Mesendoderm (in vitro differentiated cells): ENCODE measurements at regions not wholly inside any gene's neighbourhood (a gene's known extent, or its start where the extent isn't known, plus 50 kb on each side); places are given as distances from the start of the nearest gene placed in this dataset.

Source experiments
- DNase-seq: peaks from one replicate; pipeline ENCODE4 v3.0.0; 2013
- H2AK5ac ChIP-seq: 2 replicates; pipeline ENCODE4 v1.6.1; 2013; ENCODE audit warnings: low read length, inconsistent platforms
- H2BK120ac ChIP-seq: 2 replicates; pipeline ENCODE4 v1.6.1; 2013; ENCODE audit warnings: low read depth, mild to moderate bottlenecking, low read length, moderate library complexity, mixed read lengths
- H2BK15ac ChIP-seq: replicated peaks from 2 replicates; pipeline ENCODE4 v1.6.1; 2013; ENCODE audit warnings: low read depth, mild to moderate bottlenecking, moderate library complexity
- H2BK5ac ChIP-seq: 2 replicates; pipeline ENCODE4 v1.6.1; 2013; ENCODE audit warnings: low read length, inconsistent platforms
- H3K18ac ChIP-seq: 2 replicates; pipeline ENCODE4 v1.6.1; 2013; ENCODE audit warnings: mild to moderate bottlenecking, low read length, mixed read lengths
- H3K23ac ChIP-seq: one replicate; pipeline ENCODE4 v1.6.1; 2013; ENCODE audit warnings: low read length
- H3K27ac ChIP-seq: 2 replicates; pipeline ENCODE4 v1.5.1; 2013; ENCODE audit warnings: low read depth, mild to moderate bottlenecking, inconsistent platforms, low read length, moderate library complexity
- H3K27me3 ChIP-seq: 2 replicates; pipeline ENCODE4 v1.6.1; 2013; ENCODE audit warnings: low read length, control low read depth, mild to moderate bottlenecking, inconsistent platforms; ENCODE audit not compliant: insufficient read depth, poor library complexity
- H3K36me3 ChIP-seq: 2 replicates; pipeline ENCODE4 v1.6.1; 2013; ENCODE audit warnings: low read length, inconsistent platforms; ENCODE audit not compliant: control insufficient read depth, insufficient read depth
- H3K4ac ChIP-seq: one replicate; pipeline ENCODE4 v1.6.1; 2013; ENCODE audit warnings: low read depth, mild to moderate bottlenecking, low read length, moderate library complexity
- H3K4me1 ChIP-seq: 2 replicates; pipeline ENCODE4 v1.6.1; 2013; ENCODE audit warnings: low read depth, low read length, inconsistent platforms; ENCODE audit not compliant: control insufficient read depth
- H3K4me2 ChIP-seq: 2 replicates; pipeline ENCODE4 v1.6.1; 2013; ENCODE audit warnings: low read length
- H3K4me3 ChIP-seq: 2 replicates; pipeline ENCODE4 v1.5.1; 2013; ENCODE audit warnings: mild to moderate bottlenecking, low read length
- H3K56ac ChIP-seq: one replicate; pipeline ENCODE4 v1.6.1; 2013; ENCODE audit warnings: low read length
- H3K79me1 ChIP-seq: 2 replicates; pipeline ENCODE4 v1.6.1; 2013; ENCODE audit warnings: low read length, inconsistent platforms
- H3K79me2 ChIP-seq: 2 replicates; pipeline ENCODE4 v1.6.1; 2013; ENCODE audit warnings: mild to moderate bottlenecking, low read length; ENCODE audit not compliant: control insufficient read depth, insufficient read depth
- H3K9ac ChIP-seq: 2 replicates; pipeline ENCODE4 v1.6.1; 2013; ENCODE audit warnings: low read length, inconsistent platforms
- H4K5ac ChIP-seq: one replicate; pipeline ENCODE4 v1.6.1; 2013; ENCODE audit warnings: low read length
- H4K8ac ChIP-seq: one replicate; pipeline ENCODE4 v1.6.1; 2013; ENCODE audit warnings: low read depth, mild to moderate bottlenecking, control low read depth, low read length, moderate library complexity
- WGBS: extraction: QIAGEN DNeasy Blood & Tissue Kit; methylation state at CpG from one replicate; pipeline ENCODE4 v1.1.7; 2013; ENCODE audit warnings: low lambda C conversion rate, missing lambda C conversion rate; ENCODE audit not compliant: insufficient coverage; ENCODE audit errors: extremely low coverage; 5-methylcytosine and 5-hydroxymethylcytosine counted together

- no peaks in the 10 kb centered on the region for H3K79me1 ChIP-seq
- H3K4ac ChIP-seq, result no peak overlapping the region
- DNase-seq, result no peak
- H3K23ac ChIP-seq, result no peak overlapping the region
- WGBS, result no CpG with 5 or more reads among the region's 1 CpG
- H3K27ac ChIP-seq, result no peak overlapping the region
- H2BK15ac ChIP-seq, result no peak overlapping the region
- H2BK5ac ChIP-seq, result no peak overlapping the region
- H2BK120ac ChIP-seq, result no peak overlapping the region
- no peak overlapping the region for H4K8ac ChIP-seq
- no peak overlapping the region for H2AK5ac ChIP-seq
- H3K36me3 ChIP-seq, result no peaks in the 10 kb centered on the region
- no peaks in the 10 kb centered on the region for H3K4me1 ChIP-seq
- H3K27me3 ChIP-seq, result no peaks in the 10 kb centered on the region
- no peak overlapping the region for H4K5ac ChIP-seq
- H3K18ac ChIP-seq, result no peak overlapping the region
- no peak overlapping the region for H3K9ac ChIP-seq
- H3K4me3 ChIP-seq, result no peak overlapping the region
- H3K79me2 ChIP-seq, result no peaks in the 10 kb centered on the region
- no peak overlapping the region for H3K56ac ChIP-seq
- no peak overlapping the region for H3K4me2 ChIP-seq
Measured at GRCh38 chr13:27673911-27674310, 52.2 kb downstream of the POLR1D start.

- H3K36me3 ChIP-seq, result no peaks in the 10 kb centered on the region
- H3K23ac ChIP-seq, result no peak overlapping the region
- no peaks in the 10 kb centered on the region for H3K4me1 ChIP-seq
- H2BK15ac ChIP-seq, result no peak overlapping the region
- H3K4me3 ChIP-seq, result no peak overlapping the region
- no peaks in the 10 kb centered on the region for H3K79me2 ChIP-seq
- H4K5ac ChIP-seq, result no peak overlapping the region
- no peak overlapping the region for H2BK5ac ChIP-seq
- no CpG with 5 or more reads among the region's 6 CpGs for WGBS
- H3K27me3 ChIP-seq, result no peaks in the 10 kb centered on the region
- H3K56ac ChIP-seq, result no peak overlapping the region
- no peak for DNase-seq
- no peak overlapping the region for H3K4ac ChIP-seq
- no peak overlapping the region for H3K27ac ChIP-seq
- H2BK120ac ChIP-seq, result no peak overlapping the region
- no peak overlapping the region for H3K4me2 ChIP-seq
- no peak overlapping the region for H3K9ac ChIP-seq
- no peak overlapping the region for H4K8ac ChIP-seq
- H3K18ac ChIP-seq, result no peak overlapping the region
- no peaks in the 10 kb centered on the region for H3K79me1 ChIP-seq
- no peak overlapping the region for H2AK5ac ChIP-seq
Measured at GRCh38 chr13:27678306-27679040, 56.8 kb downstream of the POLR1D start.

- no peaks in the 10 kb centered on the region for H3K79me1 ChIP-seq
- H3K56ac ChIP-seq, result no peak overlapping the region
Measured at GRCh38 chr13:27679396-27679795, 57.7 kb downstream of the POLR1D start.

GRCh38 chr13:27679896-27680295 lies 58.2 kb downstream of the POLR1D start:
- H2BK5ac ChIP-seq, result no peak overlapping the region
- H3K4me3 ChIP-seq, result no peak overlapping the region
- no peak for DNase-seq
- H3K79me2 ChIP-seq, result no peaks in the 10 kb centered on the region
- H2BK15ac ChIP-seq, result no peak overlapping the region
- WGBS, result no CpG with 5 or more reads among the region's 5 CpGs
- no peak overlapping the region for H3K4me2 ChIP-seq
- no peak overlapping the region for H3K23ac ChIP-seq
- no peak overlapping the region for H3K56ac ChIP-seq
- no peak overlapping the region for H3K9ac ChIP-seq
- H4K8ac ChIP-seq, result no peak overlapping the region
- H3K4ac ChIP-seq, result no peak overlapping the region
- H3K18ac ChIP-seq, result no peak overlapping the region
- H3K27me3 ChIP-seq, result no peaks in the 10 kb centered on the region
- no peaks in the 10 kb centered on the region for H3K36me3 ChIP-seq
- H3K4me1 ChIP-seq, result no peaks in the 10 kb centered on the region
- H3K79me1 ChIP-seq, result no peaks in the 10 kb centered on the region
- H3K27ac ChIP-seq, result no peak overlapping the region
- no peak overlapping the region for H4K5ac ChIP-seq
- no peak overlapping the region for H2AK5ac ChIP-seq
- no peak overlapping the region for H2BK120ac ChIP-seq

More at GRCh38 chr13:27679396-27679795, 57.7 kb downstream of the POLR1D start:
- Histone ChIP-seq H3K4me3 (no peak overlapping the region), H2BK120ac (no peak overlapping the region), H3K18ac (no peak overlapping the region), H3K4ac (no peak overlapping the region), H4K8ac (no peak overlapping the region), H3K23ac (no peak overlapping the region), H2BK5ac (no peak overlapping the region), H3K79me2 (no peaks in the 10 kb centered on the region), H3K4me2 (no peak overlapping the region), H3K27me3 (no peaks in the 10 kb centered on the region), H3K27ac (no peak overlapping the region), H3K4me1 (no peaks in the 10 kb centered on the region), H4K5ac (no peak overlapping the region), H2BK15ac (no peak overlapping the region), H3K9ac (no peak overlapping the region), H3K36me3 (no peaks in the 10 kb centered on the region), H2AK5ac (no peak overlapping the region)
- DNase-seq, result no peak
- no CpG with 5 or more reads among the region's 1 CpG for WGBS

- H3K79me2 ChIP-seq, result no peaks in the 10 kb centered on the region
- no peak overlapping the region for H3K27ac ChIP-seq
- no peak overlapping the region for H3K23ac ChIP-seq
- H3K56ac ChIP-seq, result no peak overlapping the region
- no peak for DNase-seq
- no peak overlapping the region for H3K4me2 ChIP-seq
- H4K8ac ChIP-seq, result no peak overlapping the region
- H2BK15ac ChIP-seq, result no peak overlapping the region
- H2AK5ac ChIP-seq, result no peak overlapping the region
- no peak overlapping the region for H4K5ac ChIP-seq
- H2BK5ac ChIP-seq, result no peak overlapping the region
- H3K79me1 ChIP-seq, result no peaks in the 10 kb centered on the region
- H3K9ac ChIP-seq, result no peak overlapping the region
- H3K36me3 ChIP-seq, result no peaks in the 10 kb centered on the region
- H3K18ac ChIP-seq, result no peak overlapping the region
- H3K27me3 ChIP-seq, result no peaks in the 10 kb centered on the region
- no peaks in the 10 kb centered on the region for H3K4me1 ChIP-seq
- no peak overlapping the region for H3K4ac ChIP-seq
- no peak overlapping the region for H2BK120ac ChIP-seq
- no peak overlapping the region for H3K4me3 ChIP-seq
Measured at GRCh38 chr13:27680465-27680864, 58.8 kb downstream of the POLR1D start.

- Histone ChIP-seq H2AK5ac (no peak overlapping the region), H3K4me2 (no peak overlapping the region), H3K4me1 (no peaks in the 10 kb centered on the region), H2BK120ac (no peak overlapping the region), H3K23ac (no peak overlapping the region), H2BK15ac (no peak overlapping the region), H3K9ac (no peak overlapping the region), H3K4me3 (no peak overlapping the region), H4K8ac (no peak overlapping the region), H3K56ac (no peak overlapping the region), H3K4ac (no peak overlapping the region), H3K27ac (no peak overlapping the region), H3K79me1 (no peaks in the 10 kb centered on the region), H4K5ac (no peak overlapping the region), H2BK5ac (no peak overlapping the region), H3K18ac (no peak overlapping the region), H3K79me2 (no peaks in the 10 kb centered on the region), H3K36me3 (no peaks in the 10 kb centered on the region), H3K27me3 (no peaks in the 10 kb centered on the region)
- DNase-seq, result peak; percentile 5
- WGBS, result no CpG with 5 or more reads among the region's 3 CpGs
Measured at GRCh38 chr13:27691207-27691606, 69.5 kb downstream of the POLR1D start.
